ENCODE measurements at regions not wholly inside any gene's neighbourhood (a gene's known extent, or its start where the extent isn't known, plus 50 kb on each side); places are given as distances from the start of the nearest gene placed in this dataset.

DNA sequence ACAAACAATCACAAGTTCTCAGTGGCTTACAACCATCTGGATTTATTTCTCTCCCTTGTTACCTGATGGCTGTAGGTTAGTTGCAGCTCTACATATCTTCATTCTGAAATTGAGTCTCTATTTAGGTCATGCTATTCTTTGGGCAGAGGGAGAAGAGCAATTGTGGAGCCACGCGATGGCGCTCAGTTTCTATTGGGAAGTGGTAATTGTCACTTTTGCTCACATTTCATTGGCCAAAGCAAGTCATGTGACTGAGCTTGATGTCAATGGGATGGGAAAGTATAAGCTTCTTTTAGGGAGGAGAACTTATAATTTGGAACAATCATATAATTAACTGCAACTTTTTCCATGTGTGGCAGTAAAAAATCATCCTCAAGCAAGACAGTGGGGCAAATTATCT lies 166.5 kb downstream of the LMO4 start:
- peak; percentile 73 for DNase-seq (ENCODE audit: low read depth, low spot score)
- in situ Hi-C loops (cut with HindIII; ENCODE audit: low pct_unique_long_range_greater_than_20kb, low sequenced_read_pairs): no loop called here

DNA sequence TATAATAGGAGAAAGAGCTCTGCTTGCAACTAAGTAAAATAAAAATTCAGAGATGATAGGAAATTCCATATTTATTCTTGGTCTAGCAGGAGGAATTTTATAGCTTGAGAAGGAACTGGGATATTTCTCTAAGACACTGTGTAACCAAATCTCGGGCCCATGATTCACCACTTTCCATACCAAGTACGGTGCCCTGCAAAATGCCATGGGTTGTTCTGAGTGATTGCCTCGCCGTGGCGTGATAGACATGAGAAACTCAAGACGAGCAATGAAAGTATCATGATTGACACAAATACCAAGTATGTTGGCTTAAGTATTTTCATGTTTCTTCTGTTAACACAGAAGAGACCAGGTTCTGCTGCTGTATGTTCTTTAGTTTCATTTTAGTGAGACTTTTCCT lies 167.2 kb downstream of the LMO4 start:
- no peak for DNase-seq (ENCODE audit: low read depth, low spot score)
- in situ Hi-C loops (cut with HindIII; ENCODE audit: low pct_unique_long_range_greater_than_20kb, low sequenced_read_pairs): no loop called here

DNA sequence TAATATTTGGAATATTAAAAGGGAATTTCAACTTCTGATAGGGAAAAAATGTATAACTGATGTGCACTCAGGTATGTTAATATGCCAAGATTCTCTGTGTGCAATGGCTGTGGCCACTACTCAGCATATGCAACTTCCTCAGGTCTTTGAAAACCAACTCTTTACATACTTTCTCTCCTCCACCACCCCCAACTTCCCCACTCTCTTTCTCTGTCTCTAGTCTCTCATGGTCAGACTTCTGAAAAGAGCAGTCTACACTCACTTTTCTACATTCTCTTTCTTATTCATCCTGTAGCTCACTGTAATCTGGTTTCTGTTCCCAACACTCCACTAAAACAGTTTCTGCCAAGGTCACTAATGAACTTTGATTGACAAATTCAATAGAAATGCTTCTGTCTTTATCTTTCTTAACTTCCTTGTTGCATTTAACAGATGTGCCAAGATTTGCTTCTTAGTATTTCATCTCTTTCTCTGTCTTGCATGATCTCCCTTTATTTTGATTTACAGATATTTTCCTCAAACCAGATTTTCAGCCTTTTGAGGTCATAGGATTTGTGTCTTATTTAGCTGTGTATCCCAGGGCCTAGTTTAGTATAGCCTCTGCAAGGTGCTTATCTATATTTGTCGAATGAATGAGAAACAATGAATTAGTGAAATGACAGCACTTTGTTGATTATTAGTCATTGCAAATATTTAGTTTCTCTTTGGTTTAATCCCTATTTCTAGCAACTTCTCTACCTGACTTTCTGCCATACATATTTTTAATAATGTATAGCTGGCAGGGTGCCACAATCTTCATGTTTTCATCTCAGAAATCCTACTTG lies 168.9 kb downstream of the LMO4 start:
- DNase-seq (ENCODE audit: low read depth, low spot score): no peak
- in situ Hi-C loops (cut with HindIII; ENCODE audit: low pct_unique_long_range_greater_than_20kb, low sequenced_read_pairs): no loop called here

DNA sequence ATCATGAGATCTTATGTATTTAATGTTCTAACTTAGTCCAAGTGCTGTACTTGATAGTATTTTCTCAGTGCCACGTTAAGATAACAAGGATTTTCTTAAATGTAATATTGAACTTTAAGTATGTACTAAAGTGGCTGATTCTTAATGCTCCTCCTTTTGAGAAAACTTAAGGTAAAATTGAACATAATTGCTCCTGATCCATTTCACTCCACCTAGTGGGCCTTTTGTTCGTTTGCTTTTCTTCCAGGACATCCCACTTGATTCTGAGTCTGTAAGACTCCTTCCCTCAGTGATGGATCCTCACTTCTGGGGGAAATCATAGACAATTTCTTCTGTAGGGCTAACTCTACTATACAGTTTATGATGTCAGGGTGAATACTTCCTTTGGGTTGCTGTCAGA lies 173.1 kb downstream of the LMO4 start:
- peak; percentile 5 for DNase-seq (ENCODE audit: low read depth, low spot score)
- in situ Hi-C loops (cut with HindIII; ENCODE audit: low pct_unique_long_range_greater_than_20kb, low sequenced_read_pairs): no loop called here

DNA sequence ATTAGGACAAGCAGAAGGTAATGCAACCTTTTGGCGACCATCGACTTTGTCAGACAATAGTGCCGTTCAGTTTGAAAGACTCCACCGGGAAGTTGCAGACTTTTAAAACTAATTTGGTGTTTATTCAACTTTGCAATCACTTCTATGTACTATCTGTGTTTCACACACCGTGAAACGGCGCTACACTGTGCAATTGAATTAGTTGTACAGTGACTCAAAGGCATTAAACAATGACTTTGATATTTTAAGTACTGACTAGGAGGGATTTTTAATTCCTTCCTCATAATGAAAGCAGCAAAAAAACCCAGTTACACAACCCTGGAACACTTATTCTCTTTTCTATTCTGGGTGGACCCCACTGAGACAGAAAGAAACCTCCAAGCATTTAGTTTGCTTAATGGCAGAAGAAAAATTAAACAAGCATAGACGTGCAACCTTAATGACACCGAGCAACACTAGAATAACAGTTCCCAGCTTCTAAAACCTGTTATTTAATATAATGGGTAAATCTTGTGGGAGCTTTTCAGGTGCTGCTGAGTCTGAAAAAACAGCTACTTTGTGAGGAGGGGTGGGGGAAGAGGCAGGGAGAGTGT lies 176.8 kb downstream of the LMO4 start:
- no peak for DNase-seq (ENCODE audit: low read depth, low spot score)
- in situ Hi-C loops (cut with HindIII; ENCODE audit: low pct_unique_long_range_greater_than_20kb, low sequenced_read_pairs): no loop called here

DNA sequence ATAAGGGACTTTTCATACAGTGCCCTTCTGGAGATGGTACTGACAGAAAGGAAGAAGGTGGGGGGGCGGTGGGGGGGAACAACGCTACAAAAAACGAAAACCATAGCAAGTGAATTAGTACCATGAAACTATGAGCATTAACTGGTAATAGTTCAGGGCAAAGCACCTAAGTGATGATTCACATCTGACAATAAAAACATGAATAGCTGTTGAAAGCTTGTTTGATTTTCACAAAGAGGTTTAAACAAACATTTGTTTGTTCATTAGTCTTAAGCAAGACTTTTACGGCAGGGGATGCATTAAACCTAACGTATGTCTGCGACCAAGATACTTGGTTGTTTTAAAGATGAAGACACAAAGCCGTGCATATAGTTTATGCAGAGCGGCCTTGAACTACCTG lies 177.5 kb downstream of the LMO4 start:
- in situ Hi-C loops (cut with HindIII; ENCODE audit: low pct_unique_long_range_greater_than_20kb, low sequenced_read_pairs): no loop called here
- no peak for DNase-seq (ENCODE audit: low read depth, low spot score)

DNA sequence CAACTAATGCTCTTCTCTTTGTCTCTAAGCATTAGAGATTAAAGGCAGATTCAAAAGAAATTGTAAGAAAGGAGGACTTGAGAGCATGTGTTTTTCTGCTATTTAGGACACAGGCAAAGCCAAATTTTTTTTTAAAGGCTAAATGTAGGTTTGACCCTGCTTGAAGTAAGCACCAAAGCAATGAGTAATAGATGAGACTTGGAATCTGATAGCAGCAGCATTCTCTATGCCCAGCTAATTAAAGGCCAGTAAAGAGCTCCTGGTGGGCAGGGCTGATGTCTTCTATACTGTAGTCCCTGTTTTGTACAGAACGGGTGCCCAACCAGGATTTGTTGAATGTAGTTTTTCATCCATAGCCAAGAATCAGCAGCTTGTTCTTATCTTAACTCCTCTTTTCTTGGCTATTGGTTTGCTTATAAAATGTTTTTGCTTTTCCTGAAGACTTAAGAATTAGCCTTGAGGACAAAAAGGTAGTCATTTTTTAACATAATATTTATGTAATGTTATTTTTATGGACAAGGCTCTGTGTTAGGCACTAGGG lies 179.6 kb downstream of the LMO4 start:
- DNase-seq (ENCODE audit: low read depth, low spot score): no peak
- in situ Hi-C loops (cut with HindIII; ENCODE audit: low pct_unique_long_range_greater_than_20kb, low sequenced_read_pairs): no loop called here

DNA sequence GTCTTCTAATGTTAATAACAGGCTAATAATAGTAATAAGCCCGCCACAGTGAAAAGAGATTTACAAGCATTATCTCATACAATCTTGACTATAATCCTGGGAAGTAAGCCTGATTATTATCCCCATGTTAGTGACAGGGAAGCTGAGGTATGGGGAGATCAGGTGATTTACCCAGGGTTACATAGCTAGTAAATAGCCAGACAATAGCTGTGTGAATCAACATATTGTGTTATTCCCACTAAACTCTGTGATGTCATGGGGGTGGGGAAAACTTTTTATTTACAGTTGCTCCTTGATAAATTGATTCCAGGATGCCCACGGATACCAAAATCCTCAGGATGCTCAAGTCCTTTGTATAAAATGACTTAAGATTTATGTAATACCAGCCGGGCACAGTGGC lies 181.9 kb downstream of the LMO4 start:
- in situ Hi-C loops (cut with HindIII; ENCODE audit: low pct_unique_long_range_greater_than_20kb, low sequenced_read_pairs): no loop called here
- DNase-seq (ENCODE audit: low read depth, low spot score): no peak

DNA sequence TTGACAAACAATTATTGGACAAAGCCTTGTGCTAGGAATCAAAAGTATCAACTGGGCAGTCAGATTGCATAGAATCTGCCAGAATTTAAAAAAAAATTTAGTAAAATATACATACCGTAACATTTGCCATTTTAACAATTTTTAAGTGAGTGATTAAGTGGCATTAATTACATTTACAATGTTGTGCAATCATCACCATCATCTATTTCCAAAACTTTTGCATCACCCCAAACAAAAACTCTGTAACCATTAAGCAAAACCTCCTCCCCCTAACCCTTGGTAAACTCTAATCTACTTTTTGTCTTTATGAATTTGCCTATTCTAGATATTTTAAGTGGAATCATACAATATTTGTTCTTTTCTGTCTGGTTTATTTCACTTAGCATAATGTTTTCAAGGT lies 182.8 kb downstream of the LMO4 start:
- no peak for DNase-seq (ENCODE audit: low read depth, low spot score)
- in situ Hi-C loops (cut with HindIII; ENCODE audit: low pct_unique_long_range_greater_than_20kb, low sequenced_read_pairs): no loop called here

DNA sequence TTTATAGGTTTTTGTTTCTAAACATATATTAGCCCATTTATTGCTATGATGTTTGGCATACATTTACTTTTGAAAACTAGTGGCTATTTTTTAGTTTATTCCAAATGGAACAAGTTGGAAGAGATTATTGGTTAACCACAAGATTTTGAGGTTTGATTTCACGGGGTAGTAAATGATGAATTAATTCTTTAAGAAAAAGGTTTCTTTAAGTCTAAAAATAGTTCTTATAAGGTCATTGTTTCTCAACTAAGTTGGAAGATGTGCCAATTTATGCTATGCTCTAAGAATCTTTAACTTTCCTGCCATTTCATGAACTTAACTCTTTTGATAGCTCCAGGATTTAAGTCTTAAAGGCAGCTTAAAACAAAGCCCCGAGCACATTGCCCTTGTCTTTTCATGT lies 183.8 kb downstream of the LMO4 start:
- no peak for DNase-seq (ENCODE audit: low read depth, low spot score)
- in situ Hi-C loops (cut with HindIII; ENCODE audit: low pct_unique_long_range_greater_than_20kb, low sequenced_read_pairs): no loop called here

DNA sequence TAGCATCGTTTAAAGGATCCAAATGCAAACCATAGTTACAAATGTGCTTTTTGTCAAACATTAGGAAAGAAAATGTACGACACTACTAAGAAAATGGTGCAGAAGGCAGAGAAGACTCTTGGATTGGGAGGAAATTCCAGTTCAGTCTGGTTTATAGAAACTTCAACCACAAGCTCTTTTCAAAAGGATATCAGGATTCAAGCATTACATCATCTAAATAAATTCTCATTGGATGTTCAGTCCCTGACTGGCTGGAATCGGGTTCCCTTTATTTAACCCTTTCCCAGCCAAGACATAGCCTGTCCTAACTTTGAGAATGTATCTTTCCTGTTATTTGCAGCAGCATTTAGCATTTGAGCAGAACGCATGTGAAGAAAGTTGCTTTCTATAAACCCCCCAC lies 184.6 kb downstream of the LMO4 start:
- in situ Hi-C loops (cut with HindIII; ENCODE audit: low pct_unique_long_range_greater_than_20kb, low sequenced_read_pairs): no loop called here
- DNase-seq (ENCODE audit: low read depth, low spot score): no peak

DNA sequence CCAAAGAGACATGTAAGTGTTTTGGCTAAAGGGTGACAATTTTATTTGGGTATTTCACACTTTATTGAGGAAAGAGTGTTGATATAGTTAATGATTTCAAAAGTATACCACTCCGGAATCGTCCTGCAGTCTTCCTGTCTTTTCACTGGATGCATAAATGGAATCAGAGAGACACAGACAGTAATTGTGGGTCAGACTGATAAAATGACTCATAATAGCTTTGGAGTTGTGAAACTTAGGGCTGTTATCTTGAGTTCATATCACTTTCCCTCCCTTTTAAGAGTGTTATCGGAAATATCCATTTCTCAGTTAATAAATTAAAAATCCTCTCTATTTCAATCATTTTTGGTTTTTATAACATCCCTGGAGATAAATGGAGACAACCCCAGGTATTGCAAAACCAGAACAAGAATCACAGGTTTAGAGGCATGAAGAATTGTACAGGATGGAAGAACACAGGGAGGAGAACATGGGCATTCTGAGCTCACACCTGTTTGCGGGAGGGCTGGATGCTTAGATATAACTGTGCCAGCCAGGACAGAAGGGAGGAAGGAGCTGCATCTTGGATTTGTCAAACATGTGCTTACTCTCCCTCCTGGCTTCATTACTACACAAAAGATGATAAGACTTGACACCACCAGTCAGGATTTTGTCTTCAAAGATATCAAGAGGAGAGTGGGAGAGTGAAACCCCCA lies 185.4 kb downstream of the LMO4 start:
- in situ Hi-C loops (cut with HindIII; ENCODE audit: low pct_unique_long_range_greater_than_20kb, low sequenced_read_pairs): no loop called here
- DNase-seq (ENCODE audit: low read depth, low spot score): no peak

DNA sequence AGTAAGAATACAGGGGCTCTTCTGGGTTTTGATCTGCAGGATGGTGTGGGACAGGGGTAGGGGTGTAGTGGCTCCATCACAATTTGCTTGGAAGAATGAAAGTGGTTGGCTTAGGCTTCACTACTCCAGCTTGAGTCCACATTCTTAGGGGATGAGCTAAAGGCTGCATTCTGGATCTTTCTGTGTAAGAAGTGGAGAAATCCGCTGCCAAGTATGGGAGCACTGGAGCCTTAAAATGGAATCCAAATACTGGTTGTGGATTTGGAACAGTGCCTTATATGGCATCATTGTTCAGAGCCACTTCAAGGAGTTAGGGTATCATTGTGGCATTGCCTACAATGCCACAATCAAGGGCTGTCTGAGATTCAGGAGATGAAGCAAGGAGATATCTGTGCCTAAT lies 187.1 kb downstream of the LMO4 start:
- in situ Hi-C loops (cut with HindIII; ENCODE audit: low pct_unique_long_range_greater_than_20kb, low sequenced_read_pairs): no loop called here
- DNase-seq (ENCODE audit: low read depth, low spot score): no peak

DNA sequence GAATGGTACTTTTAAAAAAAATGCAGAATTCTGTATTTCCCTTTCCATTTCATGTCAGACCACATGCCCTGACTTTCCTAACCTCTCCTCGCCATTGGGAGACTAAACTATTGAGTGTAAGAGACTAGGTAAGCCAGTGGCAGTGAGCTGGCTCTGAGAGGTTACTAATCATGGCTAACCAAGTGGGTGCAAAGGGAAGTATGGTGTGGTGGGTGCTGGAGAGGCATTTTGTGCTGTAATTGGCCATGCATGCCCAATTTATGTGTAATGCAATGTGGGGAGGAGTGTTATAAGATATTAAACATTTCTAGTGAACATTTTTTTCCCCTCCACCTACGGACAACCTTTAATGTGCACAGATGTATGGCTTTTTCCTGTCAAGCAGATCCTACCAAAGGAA lies 190.1 kb downstream of the LMO4 start:
- no peak for DNase-seq (ENCODE audit: low read depth, low spot score)
- in situ Hi-C loops (cut with HindIII; ENCODE audit: low pct_unique_long_range_greater_than_20kb, low sequenced_read_pairs): no loop called here

DNA sequence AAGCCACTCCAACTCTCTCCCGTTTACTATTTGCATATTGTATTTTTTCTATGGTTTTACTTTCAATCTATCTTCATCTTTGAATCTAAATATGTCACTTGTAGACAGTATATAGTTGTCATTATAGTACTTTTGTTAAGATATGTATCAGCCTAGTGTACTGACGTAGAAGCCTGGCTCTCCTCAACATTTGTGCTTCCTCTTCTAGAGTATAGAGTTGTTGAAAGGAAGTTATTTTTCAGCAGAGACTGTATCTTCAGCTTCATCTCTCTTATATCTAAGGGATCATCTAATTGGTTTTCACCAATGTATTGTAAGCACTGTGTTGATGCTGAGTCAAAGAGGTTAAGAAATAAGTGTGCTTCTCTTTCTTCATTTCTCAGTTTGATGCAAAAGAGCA lies 192.8 kb downstream of the LMO4 start:
- in situ Hi-C loops (cut with HindIII; ENCODE audit: low pct_unique_long_range_greater_than_20kb, low sequenced_read_pairs): no loop called here
- DNase-seq (ENCODE audit: low read depth, low spot score): no peak

DNA sequence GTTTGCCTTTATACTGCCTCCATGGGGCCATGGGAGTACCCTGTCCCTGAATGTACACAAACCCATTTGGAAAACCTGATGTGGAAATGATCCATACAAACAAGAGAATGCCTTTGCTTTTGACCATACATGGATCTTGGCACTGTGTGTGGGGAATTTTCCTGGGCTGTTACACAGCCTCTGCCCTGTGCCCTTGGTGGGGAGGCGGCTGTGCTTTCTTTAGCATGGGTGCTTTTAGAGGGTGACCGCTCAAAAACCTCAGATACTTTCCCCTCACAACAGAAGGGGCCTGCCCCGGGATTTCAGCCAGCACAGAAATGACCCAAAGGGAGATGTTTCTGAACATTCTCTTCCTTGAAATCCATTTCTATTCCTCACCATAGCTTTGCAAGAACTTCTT lies 194.8 kb downstream of the LMO4 start:
- in situ Hi-C loops (cut with HindIII; ENCODE audit: low pct_unique_long_range_greater_than_20kb, low sequenced_read_pairs): no loop called here
- DNase-seq (ENCODE audit: low read depth, low spot score): no peak

DNA sequence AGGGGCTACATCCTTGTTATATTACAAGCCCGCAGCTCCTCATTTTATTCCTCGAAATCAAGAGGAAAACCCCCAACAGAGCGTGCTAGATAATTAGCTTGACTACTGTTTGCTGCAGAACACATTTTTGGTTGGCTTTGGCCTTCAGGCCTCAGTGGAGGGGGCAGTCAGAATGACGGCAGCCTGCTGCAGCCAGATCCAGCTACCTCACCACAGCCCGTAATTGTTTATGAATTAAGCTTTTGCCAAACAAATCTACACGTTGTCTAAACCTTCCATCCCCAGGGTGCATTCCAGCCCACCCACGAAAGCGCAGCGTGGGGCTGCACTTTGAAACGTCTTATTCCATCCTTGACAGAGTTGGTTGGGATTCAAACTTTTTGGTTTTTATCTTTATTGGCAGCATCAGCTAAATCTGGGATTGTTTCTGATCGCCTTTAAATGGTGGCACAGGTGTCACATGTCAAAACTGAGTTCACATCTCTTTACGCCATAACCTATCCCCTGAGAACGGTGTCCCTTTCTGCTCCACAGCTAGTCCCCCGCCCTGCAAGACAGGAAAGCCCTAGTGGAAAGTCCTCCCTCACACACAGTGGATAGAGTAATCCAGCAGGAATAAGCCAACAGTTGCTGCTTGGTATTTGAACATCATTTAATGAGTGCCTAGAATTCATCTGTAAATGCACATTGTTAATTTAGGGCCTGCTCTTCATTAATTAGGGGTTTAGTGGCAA lies 195.5 kb downstream of the LMO4 start:
- no peak for DNase-seq (ENCODE audit: low read depth, low spot score)
- in situ Hi-C loops (cut with HindIII; ENCODE audit: low pct_unique_long_range_greater_than_20kb, low sequenced_read_pairs): no loop called here

Measured in SK-MEL-5 (cell line).